ENCODE measurements at regions not wholly inside any gene's neighbourhood (a gene's known extent, or its start where the extent isn't known, plus 50 kb on each side); places are given as distances from the start of the nearest gene placed in this dataset.
A peak's percentile ranks its signal among the peaks of the same experiment; 100 is the strongest.
"Not testable (repeated sequence)": the region's sequence is repeated elsewhere in the genome, so short reads cannot be mapped to it uniquely, and the experiment has no call there.

- DNase-seq (ENCODE audit: low spot score), result no peak
Measured at GRCh38 chr20:52098186-52098585, 93.4 kb downstream of the ZFP64 start.

- DNase-seq (ENCODE audit: low spot score), result no peak
Measured at GRCh38 chr20:52096117-52096516, 95.5 kb downstream of the ZFP64 start.

GRCh38 chr20:52094693-52095092 lies 96.9 kb downstream of the ZFP64 start:
- DNase-seq (ENCODE audit: low spot score), result no peak

- no peak for DNase-seq (ENCODE audit: low spot score)
Measured at GRCh38 chr20:52093575-52093974, 98.0 kb downstream of the ZFP64 start.

GRCh38 chr20:52090035-52090434 lies 101.5 kb downstream of the ZFP64 start:
- DNase-seq (ENCODE audit: low spot score), result no peak

- no peak for DNase-seq (ENCODE audit: low spot score)
Measured at GRCh38 chr20:52087471-52087870, 104.1 kb downstream of the ZFP64 start.

- no peak for DNase-seq (ENCODE audit: low spot score)
Measured at GRCh38 chr20:52086878-52087277, 104.7 kb downstream of the ZFP64 start.

GRCh38 chr20:52084727-52085126 lies 106.9 kb downstream of the ZFP64 start:
- no peak for DNase-seq (ENCODE audit: low spot score)

- peak; percentile 80 for DNase-seq (ENCODE audit: low spot score)
Measured at GRCh38 chr20:52083627-52084232, 107.8 kb downstream of the ZFP64 start.

- no peak for DNase-seq (ENCODE audit: low spot score)
Measured at GRCh38 chr20:52082612-52083011, 109.0 kb downstream of the ZFP64 start.

GRCh38 chr20:52081791-52082190 lies 109.8 kb downstream of the ZFP64 start:
- no peak for DNase-seq (ENCODE audit: low spot score)

- no peak for DNase-seq (ENCODE audit: low spot score)
Measured at GRCh38 chr20:52081066-52081465, 110.5 kb downstream of the ZFP64 start.

- DNase-seq (ENCODE audit: low spot score), result no peak
Measured at GRCh38 chr20:52078289-52078688, 113.3 kb downstream of the ZFP64 start.

- no peak for DNase-seq (ENCODE audit: low spot score)
Measured at GRCh38 chr20:52076164-52076563, 115.4 kb downstream of the ZFP64 start.

GRCh38 chr20:52075400-52075799 lies 116.2 kb downstream of the ZFP64 start:
- no peak for DNase-seq (ENCODE audit: low spot score)

GRCh38 chr20:52071136-52071535 lies 120.4 kb downstream of the ZFP64 start:
- no peak for DNase-seq (ENCODE audit: low spot score)

GRCh38 chr20:52064931-52065330 lies 126.6 kb downstream of the ZFP64 start:
- no peak for DNase-seq (ENCODE audit: low spot score)

- DNase-seq (ENCODE audit: low spot score), result no peak
Measured at GRCh38 chr20:52062452-52063209, 128.9 kb downstream of the ZFP64 start.

- DNase-seq (ENCODE audit: low spot score), result no peak
Measured at GRCh38 chr20:52060794-52061714, 130.5 kb downstream of the ZFP64 start.

- not testable (repeated sequence) for DNase-seq (ENCODE audit: low spot score)
Measured at GRCh38 chr20:52057133-52057532, 134.4 kb downstream of the ZFP64 start.

GRCh38 chr20:52056203-52057062 lies 135.1 kb downstream of the ZFP64 start:
- DNase-seq (ENCODE audit: low spot score), result peak; percentile 73

GRCh38 chr20:52054123-52054522 lies 137.5 kb downstream of the ZFP64 start:
- no peak for DNase-seq (ENCODE audit: low spot score)

Measured in AG08396 (cell line).